ENCODE measurements at regions not wholly inside any gene's neighbourhood (a gene's known extent, or its start where the extent isn't known, plus 50 kb on each side); places are given as distances from the start of the nearest gene placed in this dataset.
"Not testable (repeated sequence)": the region's sequence is repeated elsewhere in the genome, so short reads cannot be mapped to it uniquely, and the experiment has no call there.

GRCh38 chr1:121051161-121051790 lies 132.9 kb downstream of the FAM72B start:
- not testable (repeated sequence) for DNase-seq (ENCODE audit: low read depth, low spot score)

- DNase-seq (ENCODE audit: low read depth, low spot score): not testable (repeated sequence)
These were observed 132.0 kb downstream of the FAM72B start for GRCh38 chr1:121052081-121052660.

- not testable (repeated sequence) for DNase-seq (ENCODE audit: low read depth, low spot score)
These were observed 129.2 kb downstream of the FAM72B start for GRCh38 chr1:121054928-121055327.

GRCh38 chr1:121066925-121067324 lies 117.2 kb downstream of the FAM72B start:
- not testable (repeated sequence) for DNase-seq (ENCODE audit: low read depth, low spot score)

- not testable (repeated sequence) for DNase-seq (ENCODE audit: low read depth, low spot score)
These were observed 115.2 kb downstream of the FAM72B start for GRCh38 chr1:121068738-121069499.

- DNase-seq (ENCODE audit: low read depth, low spot score): not testable (repeated sequence)
These were observed 110.3 kb downstream of the FAM72B start for GRCh38 chr1:121073852-121074251.

GRCh38 chr1:121075254-121075805 lies 108.8 kb downstream of the FAM72B start:
- DNase-seq (ENCODE audit: low read depth, low spot score): not testable (repeated sequence)

GRCh38 chr1:121076674-121077073 lies 107.5 kb downstream of the FAM72B start:
- DNase-seq (ENCODE audit: low read depth, low spot score): not testable (repeated sequence)

- DNase-seq (ENCODE audit: low read depth, low spot score): not testable (repeated sequence)
These were observed 104.5 kb downstream of the FAM72B start for GRCh38 chr1:121079655-121080054.

GRCh38 chr1:121080197-121080903 lies 103.8 kb downstream of the FAM72B start:
- not testable (repeated sequence) for DNase-seq (ENCODE audit: low read depth, low spot score)

GRCh38 chr1:121080904-121081264 lies 103.3 kb downstream of the FAM72B start:
- DNase-seq (ENCODE audit: low read depth, low spot score): not testable (repeated sequence)

- DNase-seq (ENCODE audit: low read depth, low spot score): not testable (repeated sequence)
These were observed 102.4 kb downstream of the FAM72B start for GRCh38 chr1:121081625-121082199.

GRCh38 chr1:121082995-121083394 lies 101.1 kb downstream of the FAM72B start:
- not testable (repeated sequence) for DNase-seq (ENCODE audit: low read depth, low spot score)

- DNase-seq (ENCODE audit: low read depth, low spot score): not testable (repeated sequence)
These were observed 97.9 kb downstream of the FAM72B start for GRCh38 chr1:121086249-121086648.

- DNase-seq (ENCODE audit: low read depth, low spot score): not testable (repeated sequence)
These were observed 96.9 kb downstream of the FAM72B start for GRCh38 chr1:121087221-121087620.

- DNase-seq (ENCODE audit: low read depth, low spot score): not testable (repeated sequence)
These were observed 95.6 kb downstream of the FAM72B start for GRCh38 chr1:121088568-121088967.

- not testable (repeated sequence) for DNase-seq (ENCODE audit: low read depth, low spot score)
These were observed 91.7 kb downstream of the FAM72B start for GRCh38 chr1:121092329-121092968.

GRCh38 chr1:121095014-121095413 lies 89.1 kb downstream of the FAM72B start:
- DNase-seq (ENCODE audit: low read depth, low spot score): not testable (repeated sequence)

GRCh38 chr1:121097127-121097866 lies 86.8 kb downstream of the FAM72B start:
- peak; percentile 9 for DNase-seq (ENCODE audit: low read depth, low spot score)

GRCh38 chr1:121097867-121098215 lies 86.3 kb downstream of the FAM72B start:
- DNase-seq (ENCODE audit: low read depth, low spot score): not testable (repeated sequence)

All from smooth muscle cell of the brain vasculature (primary cell).